ENCODE measurements at regions not wholly inside any gene's neighbourhood (a gene's known extent, or its start where the extent isn't known, plus 50 kb on each side); places are given as distances from the start of the nearest gene placed in this dataset.

DNA sequence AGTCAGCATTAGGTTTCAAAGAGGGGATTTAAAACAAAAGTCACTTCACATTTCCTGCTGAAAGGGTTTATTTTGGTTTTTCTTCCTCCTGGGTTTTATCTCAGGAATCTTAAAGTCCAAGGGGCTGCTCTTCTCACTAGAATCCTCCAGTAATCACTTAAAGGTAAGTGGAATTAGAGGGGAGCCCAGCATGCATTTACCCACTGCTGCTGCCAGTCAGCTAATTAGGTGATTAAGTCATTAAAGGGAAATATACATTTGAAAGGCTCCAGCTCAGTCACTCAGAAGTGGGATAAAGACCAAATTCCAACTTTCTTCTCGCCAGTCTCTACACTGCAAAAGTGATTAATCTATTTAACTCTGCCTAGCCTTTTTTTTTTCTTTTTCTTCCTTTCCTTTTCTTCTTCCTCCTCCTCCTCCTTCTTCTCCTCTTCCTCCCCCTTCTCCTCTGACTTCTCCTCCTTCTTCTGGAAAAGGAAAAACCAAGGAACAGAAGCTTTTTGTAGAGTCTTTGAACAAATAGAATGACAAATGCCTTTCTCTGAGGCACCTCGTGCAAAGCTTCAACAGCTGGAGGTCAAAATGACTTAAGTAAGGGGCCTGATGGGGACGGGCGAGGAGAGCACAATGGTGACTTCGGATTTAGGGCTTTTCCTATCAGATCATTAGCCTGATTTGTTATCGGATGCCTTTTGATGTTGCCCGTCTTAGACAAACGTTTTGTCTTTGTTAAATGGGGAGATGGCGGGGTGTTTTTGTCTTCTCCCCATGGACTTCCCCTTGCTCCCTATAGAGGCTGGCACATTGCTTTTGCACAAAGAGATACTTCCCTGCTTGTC lies 617.6 kb downstream of the IRX1 start:
- no peak for TF ChIP-seq CTCF (IDR thresholded peaks at IDR 0.05; ENCODE audit: low read depth, low read length)
- no peak overlapping the region for H3K4me3 ChIP-seq (ENCODE audit: low read depth, low read length)

GRCh38 chr5:4215143-4215542 lies 619.5 kb downstream of the IRX1 start:
- H3K4me3 ChIP-seq (ENCODE audit: low read depth, low read length): no peak overlapping the region
- no peak for DNase-seq (ENCODE audit: low read depth, low spot score)
- TF ChIP-seq CTCF (IDR thresholded peaks at IDR 0.05; ENCODE audit: low read depth, low read length): no peak
- in situ Hi-C loops (cut with HindIII; ENCODE audit: low sequenced_read_pairs): no loop called here

More for the DNA sequence above, 617.6 kb downstream of the IRX1 start:
- in situ Hi-C loops (cut with HindIII; ENCODE audit: low sequenced_read_pairs): no loop called here
- DNase-seq (ENCODE audit: low read depth, low spot score): no peak

DNA sequence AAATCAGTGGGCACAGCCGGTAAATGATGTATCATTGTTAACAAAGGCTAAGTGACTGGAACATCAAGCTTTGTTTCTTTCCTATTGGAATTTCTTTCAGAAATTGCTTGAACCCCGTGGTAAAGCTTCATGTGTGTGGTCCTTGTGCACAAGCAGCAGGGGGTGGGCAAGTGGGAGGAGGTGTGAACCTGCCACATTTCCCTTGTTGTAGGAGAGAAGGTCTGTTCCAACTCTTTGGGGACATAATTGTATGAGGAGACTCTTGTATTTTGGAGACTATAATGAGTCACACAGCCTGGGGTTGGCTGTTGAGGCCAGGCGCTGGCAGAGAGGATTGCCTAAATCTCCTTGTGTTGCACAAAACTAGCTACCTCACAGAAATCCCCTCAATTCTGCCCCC lies 620.5 kb downstream of the IRX1 start:
- in situ Hi-C loops (cut with HindIII; ENCODE audit: low sequenced_read_pairs): no loop called here

GRCh38 chr5:4220016-4220415 lies 624.4 kb downstream of the IRX1 start:
- TF ChIP-seq CTCF (IDR thresholded peaks at IDR 0.05; ENCODE audit: low read depth, low read length): no peak
- in situ Hi-C loops (cut with HindIII; ENCODE audit: low sequenced_read_pairs): no loop called here
- H3K4me3 ChIP-seq (ENCODE audit: low read depth, low read length): no peak overlapping the region
- no peak for DNase-seq (ENCODE audit: low read depth, low spot score)

More for the DNA sequence above, 620.5 kb downstream of the IRX1 start:
- H3K4me3 ChIP-seq (ENCODE audit: low read depth, low read length): no peak overlapping the region
- no peak for TF ChIP-seq CTCF (IDR thresholded peaks at IDR 0.05; ENCODE audit: low read depth, low read length)
- no peak for DNase-seq (ENCODE audit: low read depth, low spot score)

DNA sequence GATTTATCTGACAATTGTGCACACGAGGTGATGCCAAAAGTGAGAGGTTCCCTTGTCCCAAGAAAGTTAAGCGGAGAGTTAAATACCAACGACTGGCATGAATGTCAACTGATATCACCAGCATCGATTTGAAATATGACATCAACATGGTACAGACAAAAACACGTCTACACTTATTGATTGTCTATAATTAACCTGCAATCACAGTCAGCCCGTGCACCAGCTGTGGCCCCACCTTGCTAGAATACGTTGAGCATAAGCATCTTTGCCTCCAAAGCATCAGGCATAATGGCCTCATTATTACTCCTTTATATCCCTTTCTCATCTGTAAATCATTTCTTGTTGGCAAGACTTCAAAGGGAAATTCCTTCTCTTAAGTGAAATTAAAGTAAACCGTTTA lies 625.4 kb downstream of the IRX1 start:
- DNase-seq (ENCODE audit: low read depth, low spot score): no peak
- no peak overlapping the region for H3K4me3 ChIP-seq (ENCODE audit: low read depth, low read length)
- in situ Hi-C loops (cut with HindIII; ENCODE audit: low sequenced_read_pairs): no loop called here
- TF ChIP-seq CTCF (IDR thresholded peaks at IDR 0.05; ENCODE audit: low read depth, low read length): no peak

- no peak for TF ChIP-seq CTCF (IDR thresholded peaks at IDR 0.05; ENCODE audit: low read depth, low read length)
- no peak for DNase-seq (ENCODE audit: low read depth, low spot score)
- in situ Hi-C loops (cut with HindIII; ENCODE audit: low sequenced_read_pairs): no loop called here
- no peak overlapping the region for H3K4me3 ChIP-seq (ENCODE audit: low read depth, low read length)
Measured at GRCh38 chr5:4222147-4222546, 626.5 kb downstream of the IRX1 start.

Data from astrocyte of the spinal cord (primary cell).